ENCODE measurements at regions not wholly inside any gene's neighbourhood (a gene's known extent, or its start where the extent isn't known, plus 50 kb on each side); places are given as distances from the start of the nearest gene placed in this dataset.

- in situ Hi-C loops (cut with MboI) (no loop called here), intact Hi-C loops (cut with micrococcal nuclease) (no loop called here)
- no peak for FAIRE-seq
- Histone ChIP-seq H3K9me1 (ENCODE audit: control insufficient read depth, insufficient read depth, low read length) (no peaks in the 10 kb centered on the region), H2AFZ (ENCODE audit: low read depth, low read length) (no peak overlapping the region), H3K9ac (ENCODE audit: insufficient read depth in 1 of 2, low read depth in 2 of 2, low read length in 2 of 2) (no peak overlapping the region), H3K27ac (ENCODE audit: extremely low read depth, low read depth, low read length) (no peak overlapping the region), H3K4me3 (no peak overlapping the region), H3K36me3 (ENCODE audit: control insufficient read depth, insufficient read depth, low read length) (no peaks in the 10 kb centered on the region), H3K9me3 (replicated peaks; ENCODE audit: control insufficient read depth, insufficient read depth, low read depth, low read length) (no peaks in the 10 kb centered on the region), H3K4me1 (replicated peaks in 1 of 2; ENCODE audit: control insufficient read depth in 2 of 2, insufficient read depth in 2 of 2, low read length in 2 of 2) (no peaks in the 10 kb centered on the region), H3K79me2 (ENCODE audit: control insufficient read depth, insufficient read depth, low read length) (no peaks in the 10 kb centered on the region), H4K20me1 (replicated peaks; ENCODE audit: control insufficient read depth, insufficient read depth, low read length) (no peaks in the 10 kb centered on the region), H3K4me2 (ENCODE audit: insufficient read depth, low read length) (no peak overlapping the region), H3K27me3 (ENCODE audit: control insufficient read depth in 2 of 2, insufficient read depth in 2 of 2, low read length in 2 of 2) (no peaks in the 10 kb centered on the region)
- TF ChIP-seq JUN (IDR thresholded peaks at IDR 0.05; ENCODE audit: borderline replicate concordance, low read depth, low read length): no peak
- TF ChIP-seq JUN (CRISPR knock-in tag; IDR thresholded peaks at IDR 0.05; ENCODE audit: borderline replicate concordance): no peak
- no peak for TF ChIP-seq E2F5 (CRISPR knock-in tag; IDR thresholded peaks at IDR 0.05)
- no peak for TF ChIP-seq ZFX (CRISPR knock-in tag; IDR thresholded peaks at IDR 0.05)
- no peak for TF ChIP-seq CAMTA2 (CRISPR knock-in tag; conservative IDR thresholded peaks at IDR 0.05)
- TF ChIP-seq DLX4 (CRISPR knock-in tag; IDR thresholded peaks at IDR 0.05): no peak
- TF ChIP-seq FUS (optimal IDR thresholded peaks at IDR 0.05; ENCODE audit: low read depth, low read length): no peak
- TF ChIP-seq MBD2 (IDR thresholded peaks at IDR 0.05; ENCODE audit: borderline replicate concordance, low read depth): no peak
- no peak for TF ChIP-seq GABPB1 (CRISPR knock-in tag; IDR thresholded peaks at IDR 0.05)
- no peak for TF ChIP-seq ZBTB17 (CRISPR knock-in tag; IDR thresholded peaks at IDR 0.05)
- TF ChIP-seq TBP (optimal IDR thresholded peaks at IDR 0.05; ENCODE audit: low read depth, low read length): no peak
- no peak for TF ChIP-seq HDGF (IDR thresholded peaks at IDR 0.05)
- no peak for TF ChIP-seq ZNF518B (CRISPR knock-in tag; IDR thresholded peaks at IDR 0.05)
- no peak for TF ChIP-seq CBX1 (IDR thresholded peaks at IDR 0.05; ENCODE audit: low read depth)
- no peak for TF ChIP-seq SNRNP70 (optimal IDR thresholded peaks at IDR 0.05; ENCODE audit: low read depth, low read length)
- no peak for DNase-seq (ENCODE audit: extremely low read depth in 1 of 4, low spot score in 3 of 4)
- no TSS peak for BruUV-seq (replicated peaks)
- CTCF ChIA-PET (ENCODE audit: low intra/inter-chr PET ratio): no interaction called here
- no peak for ATAC-seq
- POLR2A ChIA-PET: no interaction called here
- WGBS (ENCODE audit: insufficient coverage, low coverage, missing lambda C conversion rate): 0% methylated on average over 1 of the region's 5 CpGs
Observed at GRCh38 chr9:28031521-28032267, 458.4 kb upstream of the C9orf72 start.

Measured in K562 (cell line).